ENCODE measurements at regions not wholly inside any gene's neighbourhood (a gene's known extent, or its start where the extent isn't known, plus 50 kb on each side); places are given as distances from the start of the nearest gene placed in this dataset.

- Histone ChIP-seq H2AFZ (ENCODE audit: low read depth, low read length) (no peak overlapping the region), H3K4me3 (ENCODE audit: low read length) (no peak overlapping the region), H3K9me3 (ENCODE audit: low read length) (no peaks in the 10 kb centered on the region), H3K27me3 (ENCODE audit: insufficient read depth, low read length) (no peaks in the 10 kb centered on the region), H3K36me3 (ENCODE audit: insufficient read depth, low read length) (no peaks in the 10 kb centered on the region), H3K4me1 (ENCODE audit: insufficient read depth, low read length) (no peaks in the 10 kb centered on the region)
These were observed 1997.0 kb upstream of the LRRTM1 start for GRCh38 chr2:82301506-82301905.

GRCh38 chr2:82289446-82289845, 1984.9 kb upstream of the LRRTM1 start:
- Histone ChIP-seq H3K4me3 (ENCODE audit: low read length) (no peak overlapping the region), H3K9me3 (ENCODE audit: low read length) (no peaks in the 10 kb centered on the region), H3K27me3 (ENCODE audit: insufficient read depth, low read length) (no peaks in the 10 kb centered on the region), H3K4me1 (ENCODE audit: insufficient read depth, low read length) (no peaks in the 10 kb centered on the region), H2AFZ (ENCODE audit: low read depth, low read length) (no peak overlapping the region), H3K36me3 (ENCODE audit: insufficient read depth, low read length) (no peaks in the 10 kb centered on the region)

- Histone ChIP-seq H3K4me1 (ENCODE audit: insufficient read depth, low read length) (no peaks in the 10 kb centered on the region), H2AFZ (ENCODE audit: low read depth, low read length) (no peak overlapping the region), H3K4me3 (ENCODE audit: low read length) (no peak overlapping the region), H3K9me3 (ENCODE audit: low read length) (no peaks in the 10 kb centered on the region), H3K36me3 (ENCODE audit: insufficient read depth, low read length) (no peaks in the 10 kb centered on the region), H3K27me3 (ENCODE audit: insufficient read depth, low read length) (no peaks in the 10 kb centered on the region)
These were observed 1978.5 kb upstream of the LRRTM1 start for GRCh38 chr2:82283075-82283474.

GRCh38 chr2:82282111-82282882, 1977.7 kb upstream of the LRRTM1 start:
- Histone ChIP-seq H3K4me1 (ENCODE audit: insufficient read depth, low read length) (no peaks in the 10 kb centered on the region), H3K4me3 (ENCODE audit: low read length) (no peak overlapping the region), H3K27me3 (ENCODE audit: insufficient read depth, low read length) (no peaks in the 10 kb centered on the region), H3K9me3 (ENCODE audit: low read length) (no peaks in the 10 kb centered on the region), H2AFZ (ENCODE audit: low read depth, low read length) (no peak overlapping the region), H3K36me3 (ENCODE audit: insufficient read depth, low read length) (no peaks in the 10 kb centered on the region)

- H3K27me3 ChIP-seq (ENCODE audit: insufficient read depth, low read length) = no peaks in the 10 kb centered on the region
- no peaks in the 10 kb centered on the region for H3K4me1 ChIP-seq (ENCODE audit: insufficient read depth, low read length)
- H3K9me3 ChIP-seq (ENCODE audit: low read length) = no peaks in the 10 kb centered on the region
- no peaks in the 10 kb centered on the region for H3K36me3 ChIP-seq (ENCODE audit: insufficient read depth, low read length)
- H2AFZ ChIP-seq (ENCODE audit: low read depth, low read length) = no peak overlapping the region
- H3K4me3 ChIP-seq (ENCODE audit: low read length) = no peak overlapping the region
These were observed 1974.8 kb upstream of the LRRTM1 start for GRCh38 chr2:82279367-82279766.

- H3K4me1 ChIP-seq (ENCODE audit: insufficient read depth, low read length) = no peaks in the 10 kb centered on the region
- H3K9me3 ChIP-seq (ENCODE audit: low read length) = no peaks in the 10 kb centered on the region
- no peak overlapping the region for H3K4me3 ChIP-seq (ENCODE audit: low read length)
- H3K36me3 ChIP-seq (ENCODE audit: insufficient read depth, low read length) = no peaks in the 10 kb centered on the region
- no peak overlapping the region for H2AFZ ChIP-seq (ENCODE audit: low read depth, low read length)
- no peaks in the 10 kb centered on the region for H3K27me3 ChIP-seq (ENCODE audit: insufficient read depth, low read length)
These were observed 1973.9 kb upstream of the LRRTM1 start for GRCh38 chr2:82278416-82278815.

- Histone ChIP-seq H3K4me3 (ENCODE audit: low read length) (no peak overlapping the region), H3K27me3 (ENCODE audit: insufficient read depth, low read length) (no peaks in the 10 kb centered on the region), H2AFZ (ENCODE audit: low read depth, low read length) (no peak overlapping the region), H3K4me1 (ENCODE audit: insufficient read depth, low read length) (no peaks in the 10 kb centered on the region), H3K9me3 (ENCODE audit: low read length) (no peaks in the 10 kb centered on the region), H3K36me3 (ENCODE audit: insufficient read depth, low read length) (no peaks in the 10 kb centered on the region)
These were observed 1971.0 kb upstream of the LRRTM1 start for GRCh38 chr2:82275599-82275998.

- Histone ChIP-seq H3K4me1 (ENCODE audit: insufficient read depth, low read length) (no peaks in the 10 kb centered on the region), H3K36me3 (ENCODE audit: insufficient read depth, low read length) (no peaks in the 10 kb centered on the region), H3K4me3 (ENCODE audit: low read length) (no peak overlapping the region), H3K9me3 (ENCODE audit: low read length) (no peaks in the 10 kb centered on the region), H2AFZ (ENCODE audit: low read depth, low read length) (no peak overlapping the region), H3K27me3 (ENCODE audit: insufficient read depth, low read length) (no peaks in the 10 kb centered on the region)
These were observed 1963.9 kb upstream of the LRRTM1 start for GRCh38 chr2:82268446-82268845.

- no peaks in the 10 kb centered on the region for H3K27me3 ChIP-seq (ENCODE audit: insufficient read depth, low read length)
These were observed 1956.0 kb upstream of the LRRTM1 start for GRCh38 chr2:82260521-82260920.

GRCh38 chr2:82259551-82259950, 1955.0 kb upstream of the LRRTM1 start:
- Histone ChIP-seq H3K9me3 (ENCODE audit: low read length) (no peaks in the 10 kb centered on the region), H3K4me3 (ENCODE audit: low read length) (no peak overlapping the region), H3K4me1 (ENCODE audit: insufficient read depth, low read length) (no peaks in the 10 kb centered on the region), H2AFZ (ENCODE audit: low read depth, low read length) (no peak overlapping the region), H3K27me3 (ENCODE audit: insufficient read depth, low read length) (no peaks in the 10 kb centered on the region), H3K36me3 (ENCODE audit: insufficient read depth, low read length) (no peaks in the 10 kb centered on the region)

More at GRCh38 chr2:82260521-82260920, 1956.0 kb upstream of the LRRTM1 start:
- Histone ChIP-seq H3K36me3 (ENCODE audit: insufficient read depth, low read length) (no peaks in the 10 kb centered on the region), H3K4me3 (ENCODE audit: low read length) (no peak overlapping the region), H3K9me3 (ENCODE audit: low read length) (no peaks in the 10 kb centered on the region), H3K4me1 (ENCODE audit: insufficient read depth, low read length) (no peaks in the 10 kb centered on the region), H2AFZ (ENCODE audit: low read depth, low read length) (no peak overlapping the region)

GRCh38 chr2:82257796-82258555, 1953.4 kb upstream of the LRRTM1 start:
- Histone ChIP-seq H3K9me3 (ENCODE audit: low read length) (no peaks in the 10 kb centered on the region), H3K4me1 (ENCODE audit: insufficient read depth, low read length) (no peaks in the 10 kb centered on the region), H2AFZ (ENCODE audit: low read depth, low read length) (no peak overlapping the region), H3K4me3 (ENCODE audit: low read length) (no peak overlapping the region), H3K36me3 (ENCODE audit: insufficient read depth, low read length) (no peaks in the 10 kb centered on the region), H3K27me3 (ENCODE audit: insufficient read depth, low read length) (no peaks in the 10 kb centered on the region)

- no peaks in the 10 kb centered on the region for H3K9me3 ChIP-seq (ENCODE audit: low read length)
- H3K36me3 ChIP-seq (ENCODE audit: insufficient read depth, low read length) = no peaks in the 10 kb centered on the region
- no peaks in the 10 kb centered on the region for H3K4me1 ChIP-seq (ENCODE audit: insufficient read depth, low read length)
- no peak overlapping the region for H2AFZ ChIP-seq (ENCODE audit: low read depth, low read length)
- H3K27me3 ChIP-seq (ENCODE audit: insufficient read depth, low read length) = no peaks in the 10 kb centered on the region
- H3K4me3 ChIP-seq (ENCODE audit: low read length) = no peak overlapping the region
These were observed 1952.6 kb upstream of the LRRTM1 start for GRCh38 chr2:82256983-82257632.

GRCh38 chr2:82256288-82256687, 1951.7 kb upstream of the LRRTM1 start:
- Histone ChIP-seq H3K36me3 (ENCODE audit: insufficient read depth, low read length) (no peaks in the 10 kb centered on the region), H3K27me3 (ENCODE audit: insufficient read depth, low read length) (no peaks in the 10 kb centered on the region), H3K4me3 (ENCODE audit: low read length) (no peak overlapping the region), H3K9me3 (ENCODE audit: low read length) (no peaks in the 10 kb centered on the region), H3K4me1 (ENCODE audit: insufficient read depth, low read length) (no peaks in the 10 kb centered on the region), H2AFZ (ENCODE audit: low read depth, low read length) (no peak overlapping the region)
